ENCODE measurements at regions not wholly inside any gene's neighbourhood (a gene's known extent, or its start where the extent isn't known, plus 50 kb on each side); places are given as distances from the start of the nearest gene placed in this dataset.

- no peak overlapping the region for H3K4me3 ChIP-seq
- DNase-seq (no peak), ATAC-seq (no peak)
- intact Hi-C loops (cut with DNase I), result no loop called here
- H3K36me3 ChIP-seq, result no peaks in the 10 kb centered on the region
- H3K4me1 ChIP-seq, result peaks cover 0 to 18% (median 3%) of the 10 kb centered on the region in 9 donors
- 78 to 86% methylated on average over 2 of the region's 2 CpGs for WGBS, 2 donors
- TF ChIP-seq, protein P1, sequence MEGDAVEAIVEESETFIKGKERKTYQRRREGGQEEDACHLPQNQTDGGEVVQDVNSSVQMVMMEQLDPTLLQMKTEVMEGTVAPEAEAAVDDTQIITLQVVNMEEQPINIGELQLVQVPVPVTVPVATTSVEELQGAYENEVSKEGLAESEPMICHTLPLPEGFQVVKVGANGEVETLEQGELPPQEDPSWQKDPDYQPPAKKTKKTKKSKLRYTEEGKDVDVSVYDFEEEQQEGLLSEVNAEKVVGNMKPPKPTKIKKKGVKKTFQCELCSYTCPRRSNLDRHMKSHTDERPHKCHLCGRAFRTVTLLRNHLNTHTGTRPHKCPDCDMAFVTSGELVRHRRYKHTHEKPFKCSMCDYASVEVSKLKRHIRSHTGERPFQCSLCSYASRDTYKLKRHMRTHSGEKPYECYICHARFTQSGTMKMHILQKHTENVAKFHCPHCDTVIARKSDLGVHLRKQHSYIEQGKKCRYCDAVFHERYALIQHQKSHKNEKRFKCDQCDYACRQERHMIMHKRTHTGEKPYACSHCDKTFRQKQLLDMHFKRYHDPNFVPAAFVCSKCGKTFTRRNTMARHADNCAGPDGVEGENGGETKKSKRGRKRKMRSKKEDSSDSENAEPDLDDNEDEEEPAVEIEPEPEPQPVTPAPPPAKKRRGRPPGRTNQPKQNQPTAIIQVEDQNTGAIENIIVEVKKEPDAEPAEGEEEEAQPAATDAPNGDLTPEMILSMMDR (IDR thresholded peaks at IDR 0.05), result no peak
- H3K27ac ChIP-seq, result no peak overlapping the region
- no peaks in the 10 kb centered on the region for H3K9me3 ChIP-seq
- H3K27me3 ChIP-seq, result no peaks in the 10 kb centered on the region
These were observed 381.4 kb downstream of the GADD45G start for GRCh38 chr9:89986190-89986589.

DNA sequence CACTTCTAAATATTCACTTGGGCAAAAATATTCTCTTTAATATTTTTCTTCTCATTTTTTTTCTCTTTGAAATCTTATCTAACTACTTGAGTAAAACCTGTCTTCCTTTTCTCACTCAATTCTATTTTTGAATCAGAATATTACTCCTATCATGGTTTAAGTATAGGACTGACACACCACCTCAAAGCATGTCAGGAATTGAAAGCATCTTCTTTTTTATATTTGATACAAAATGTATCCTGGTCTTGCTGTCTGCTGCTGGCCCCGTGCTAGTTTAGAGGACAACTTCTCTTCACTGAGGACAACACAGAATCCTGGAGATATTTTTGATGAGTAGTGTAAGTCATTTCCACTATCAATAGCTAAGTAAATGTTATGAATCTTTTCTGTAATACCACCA is 383.6 kb downstream of the GADD45G start:
- 29 to 42% methylated on average over 1 of the region's 1 CpG for WGBS, 2 donors
- H3K27me3 ChIP-seq, result no peaks in the 10 kb centered on the region
- no peaks in the 10 kb centered on the region for H3K36me3 ChIP-seq
- TF ChIP-seq, protein P1 (IDR thresholded peaks at IDR 0.05), result no peak
- no peak overlapping the region for H3K4me3 ChIP-seq
- H3K4me1 ChIP-seq, result peaks cover 3 to 34% (median 11%) of the 10 kb centered on the region in 9 donors
- no peaks in the 10 kb centered on the region for H3K9me3 ChIP-seq
- peak overlapping the region in 4 of 10 donors; percentile 44 to 59 (median 48) for H3K27ac ChIP-seq
- intact Hi-C loops (cut with DNase I), result no loop called here
- ATAC-seq (peak in 2 of 8 donors; percentile 47 to 54), DNase-seq (no peak)

GRCh38 chr9:89991204-89991790 is 386.5 kb downstream of the GADD45G start:
- Histone ChIP-seq H3K27me3 (no peaks in the 10 kb centered on the region), H3K27ac (no peak overlapping the region), H3K4me3 (no peak overlapping the region), H3K4me1 (peaks cover 3 to 56% (median 25%) of the 10 kb centered on the region in 9 donors), H3K9me3 (no peaks in the 10 kb centered on the region), H3K36me3 (no peaks in the 10 kb centered on the region)
- DNase-seq (no peak), ATAC-seq (no peak)
- intact Hi-C loops (cut with DNase I), result loop anchor here in 1 of 10 donors (10.0 kb wide), 1 partner anchor 104 kb away; no protein-coding TSS in a partner anchor
- WGBS, 2 donors, result 87 to 91% methylated on average over 7 of the region's 7 CpGs
- TF ChIP-seq, protein P1 (IDR thresholded peaks at IDR 0.05), result no peak

DNA sequence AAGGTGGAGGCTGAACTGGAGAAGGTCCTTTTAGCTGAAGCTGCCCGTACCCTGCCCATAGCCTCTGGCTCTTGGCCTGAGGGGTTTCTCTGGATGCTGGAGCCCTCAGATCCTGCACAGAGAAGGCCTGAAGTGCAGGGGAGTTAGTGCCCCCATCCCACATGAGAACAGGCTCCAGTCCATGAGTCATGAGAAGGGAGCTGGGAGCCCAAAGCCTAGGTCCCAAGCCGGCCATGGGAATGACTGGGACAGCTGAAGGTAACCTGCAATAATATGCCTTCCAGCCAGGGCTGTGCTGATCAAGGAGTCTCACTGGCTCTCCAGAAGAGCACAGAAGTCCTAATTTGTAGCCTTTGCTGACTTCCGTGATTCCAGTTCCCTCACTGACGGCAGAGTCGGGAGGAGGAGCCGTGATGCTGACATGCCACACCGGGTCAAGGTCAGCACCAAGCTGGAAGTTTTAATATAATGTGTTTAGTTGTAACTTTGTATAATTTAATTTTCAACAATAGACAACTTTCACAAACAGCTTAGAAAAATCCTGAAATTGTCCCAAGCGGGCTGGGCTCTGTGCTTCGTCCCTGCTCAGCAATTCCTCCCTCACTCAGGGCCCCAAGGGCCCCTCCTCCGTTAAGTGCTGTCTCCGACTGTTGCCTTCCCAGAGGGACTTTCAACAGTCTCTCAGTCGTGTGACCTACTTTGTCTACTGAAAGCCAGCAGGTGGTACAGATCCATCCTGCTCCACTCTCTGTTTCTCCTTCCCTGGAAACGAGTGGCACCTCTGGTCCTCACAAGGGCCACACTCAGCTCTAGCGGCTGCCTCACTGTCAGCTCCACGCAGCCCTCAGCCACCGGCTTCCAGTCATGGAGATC is 387.8 kb downstream of the GADD45G start:
- ATAC-seq, result peak in 7 of 8 donors; percentile 33 to 53 (median 48)
- no peaks in the 10 kb centered on the region for H3K9me3 ChIP-seq
- H3K27me3 ChIP-seq, result no peaks in the 10 kb centered on the region
- DNase-seq, result no peak
- peaks cover 3 to 56% (median 25%) of the 10 kb centered on the region in 9 donors for H3K4me1 ChIP-seq
- TF ChIP-seq, protein P1 (IDR thresholded peaks at IDR 0.05), result no peak
- H3K36me3 ChIP-seq, result no peaks in the 10 kb centered on the region
- peak overlapping the region in 8 of 10 donors; percentile 17 to 54 (median 38) for H3K27ac ChIP-seq
- H3K4me3 ChIP-seq, result no peak overlapping the region
- 49 to 53% methylated on average over 16 of the region's 16 CpGs for WGBS, 2 donors
- intact Hi-C loops (cut with DNase I), result loop anchor here in 1 of 10 donors (10.0 kb wide), 1 partner anchor 102 kb away; no protein-coding TSS in a partner anchor
